ENCODE measurements at regions not wholly inside any gene's neighbourhood (a gene's known extent, or its start where the extent isn't known, plus 50 kb on each side); places are given as distances from the start of the nearest gene placed in this dataset.

DNA sequence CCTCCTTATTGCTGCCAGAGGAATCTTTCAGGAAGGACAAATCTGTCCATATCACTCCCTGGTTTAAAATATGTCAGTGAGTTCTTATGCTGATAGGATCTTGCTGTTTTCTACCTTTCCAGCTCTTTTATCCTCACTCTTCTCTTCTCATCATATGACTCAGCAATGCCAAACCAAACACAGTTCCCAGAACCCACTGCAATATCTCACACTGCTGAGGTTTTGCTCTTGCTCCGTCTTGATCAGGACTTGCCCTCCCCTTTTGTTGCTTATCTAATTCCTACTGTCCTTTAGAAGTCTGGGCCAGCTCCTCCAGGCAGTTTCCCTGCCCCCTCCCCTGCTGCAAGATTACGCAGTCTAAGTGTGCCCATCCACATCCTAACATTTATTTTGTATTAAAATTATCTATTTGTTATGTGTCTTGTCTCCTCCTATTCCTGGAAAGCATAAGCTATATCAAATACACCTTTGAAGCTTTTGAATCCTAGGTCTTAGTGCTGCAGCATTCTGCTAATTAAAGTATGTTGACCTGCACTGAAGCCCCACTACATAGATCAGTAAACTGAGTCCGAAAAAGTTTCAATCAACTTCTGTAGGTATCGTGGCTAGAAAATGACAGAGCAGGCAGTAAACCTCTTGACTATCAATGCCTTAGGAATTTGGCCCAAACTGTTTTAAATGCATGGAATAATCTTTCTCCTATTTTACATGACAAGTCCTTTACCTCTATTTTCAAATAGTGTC lies 119.2 kb upstream of the C11orf87 start:
- TF ChIP-seq, protein P1, sequence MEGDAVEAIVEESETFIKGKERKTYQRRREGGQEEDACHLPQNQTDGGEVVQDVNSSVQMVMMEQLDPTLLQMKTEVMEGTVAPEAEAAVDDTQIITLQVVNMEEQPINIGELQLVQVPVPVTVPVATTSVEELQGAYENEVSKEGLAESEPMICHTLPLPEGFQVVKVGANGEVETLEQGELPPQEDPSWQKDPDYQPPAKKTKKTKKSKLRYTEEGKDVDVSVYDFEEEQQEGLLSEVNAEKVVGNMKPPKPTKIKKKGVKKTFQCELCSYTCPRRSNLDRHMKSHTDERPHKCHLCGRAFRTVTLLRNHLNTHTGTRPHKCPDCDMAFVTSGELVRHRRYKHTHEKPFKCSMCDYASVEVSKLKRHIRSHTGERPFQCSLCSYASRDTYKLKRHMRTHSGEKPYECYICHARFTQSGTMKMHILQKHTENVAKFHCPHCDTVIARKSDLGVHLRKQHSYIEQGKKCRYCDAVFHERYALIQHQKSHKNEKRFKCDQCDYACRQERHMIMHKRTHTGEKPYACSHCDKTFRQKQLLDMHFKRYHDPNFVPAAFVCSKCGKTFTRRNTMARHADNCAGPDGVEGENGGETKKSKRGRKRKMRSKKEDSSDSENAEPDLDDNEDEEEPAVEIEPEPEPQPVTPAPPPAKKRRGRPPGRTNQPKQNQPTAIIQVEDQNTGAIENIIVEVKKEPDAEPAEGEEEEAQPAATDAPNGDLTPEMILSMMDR (IDR thresholded peaks at IDR 0.05) = no peak
- TF ChIP-seq POLR2A (IDR thresholded peaks at IDR 0.05) = no peak

All from right lobe of liver (tissue), 4 donors.